B cell (primary cell): ENCODE measurements at regions not wholly inside any gene's neighbourhood (a gene's known extent, or its start where the extent isn't known, plus 50 kb on each side); places are given as distances from the start of the nearest gene placed in this dataset.

Experiments used
- ATAC-seq: fragments of 200-7000 bp; cut with Tn5 transposase; one replicate; pipeline ENCODE4 v1.10.0; 2021; ENCODE audit warnings: low read depth, mild to moderate bottlenecking, moderate number of reproducible peaks, moderate library complexity
- CTCF ChIA-PET: fragments of 350-600 bp; sonication (Branson Sonifier 250); formaldehyde crosslinking; loops from one replicate; lab custom pipeline; 2021; ENCODE audit warnings: antibody characterized with exemption, inconsistent platforms; lab: Charles Lee
- POLR2A ChIA-PET: fragments of 350-600 bp; sonication (Branson Sonifier 250); formaldehyde crosslinking; loops from one replicate; lab custom pipeline; 2021; ENCODE audit warnings: antibody characterized with exemption; lab: Charles Lee
- DNase-seq: peaks from one replicate; pipeline ENCODE4 v3.0.0; 2013
- H2AFZ ChIP-seq: 2 replicates; pipeline ENCODE4 v1.6.1; 2012; ENCODE audit warnings: mild to moderate bottlenecking, low read depth, low read length; ENCODE audit not compliant: insufficient read depth, poor library complexity, severe bottlenecking
- H3K27ac ChIP-seq, 2 donors: 1 replicate in 1 of 2; 2 replicates in 1 of 2; pipeline ENCODE4 v1.5.1; 2012 to 2013; ENCODE audit warnings: low read length in 2 of 2, mild to moderate bottlenecking in 2 of 2, moderate library complexity in 1 of 2
- H3K27me3 ChIP-seq, 4 experiments: fragments of 200-600 bp in 1 of 4; sonication (generic) in 1 of 4; replicated peaks in 1 of 4; 1 replicate in 2 of 4; 2 replicates in 2 of 4; pipeline versions ENCODE4 v1.6.1 to v1.7.0; 2013 to 2016; ENCODE audit warnings: low read length in 3 of 4, mild to moderate bottlenecking in 2 of 4, mixed read lengths in 1 of 4, moderate library complexity in 1 of 4; ENCODE audit not compliant: insufficient read depth in 4 of 4, control insufficient read depth in 3 of 4; ENCODE audit errors: control extremely low read depth in 1 of 4
- H3K36me3 ChIP-seq, 2 experiments: replicated peaks in 1 of 2; 1 replicate in 1 of 2; 2 replicates in 1 of 2; pipeline versions ENCODE4 v1.6.1 to v1.7.1; 2013; ENCODE audit warnings: low read length in 1 of 2; ENCODE audit not compliant: insufficient read depth in 2 of 2, control insufficient read depth in 1 of 2; ENCODE audit errors: control extremely low read depth in 1 of 2, extremely low read depth in 1 of 2
- H3K4me1 ChIP-seq, 2 donors: fragments of 200-600 bp in 1 of 2; sonication (generic) in 1 of 2; 1 replicate in 1 of 2; 2 replicates in 1 of 2; pipeline versions ENCODE4 v1.5.1 to v1.6.1; 2013 to 2017; ENCODE audit warnings: low read length in 2 of 2; ENCODE audit not compliant: control insufficient read depth in 2 of 2, insufficient read depth in 2 of 2
- H3K4me2 ChIP-seq: replicated peaks from 2 replicates; pipeline ENCODE3; 2012; ENCODE audit warnings: mild to moderate bottlenecking, low read depth, low read length; ENCODE audit not compliant: poor library complexity, severe bottlenecking
- H3K4me3 ChIP-seq, 5 experiments: fragments of 200-600 bp in 1 of 5; sonication (generic) in 1 of 5; 1 replicate in 3 of 5; 2 replicates in 2 of 5; pipeline versions ENCODE4 v1.5.1 to v1.7.0; 2011 to 2016; ENCODE audit warnings: low read length in 4 of 5, mild to moderate bottlenecking in 4 of 5, low read depth in 2 of 5, control low read depth in 1 of 5, moderate library complexity in 1 of 5; ENCODE audit not compliant: insufficient read depth in 1 of 5; ENCODE audit errors: control extremely low read depth in 1 of 5, extremely low read depth in 1 of 5
- H3K79me2 ChIP-seq: fragments of 200-600 bp; sonication (generic); one replicate; pipeline ENCODE4 v1.6.0; 2016; ENCODE audit warnings: low read length; ENCODE audit not compliant: control insufficient read depth, insufficient read depth
- H3K9ac ChIP-seq: fragments of 200-600 bp; sonication (generic); 2 replicates; pipeline ENCODE4 v1.6.1; 2017; ENCODE audit warnings: mild to moderate bottlenecking, low read length, moderate library complexity
- H3K9me3 ChIP-seq, 3 donors: one replicate each; pipeline versions ENCODE4 v1.6.1 to v1.7.1; 2013; ENCODE audit warnings: low read length in 2 of 3; ENCODE audit not compliant: control insufficient read depth in 2 of 3, insufficient read depth in 1 of 3; ENCODE audit errors: control extremely low read depth in 1 of 3
- H4K20me1 ChIP-seq: 2 replicates; pipeline ENCODE4 v1.6.0; 2012; ENCODE audit warnings: mild to moderate bottlenecking, low read length; ENCODE audit not compliant: insufficient read depth, control insufficient read depth, poor library complexity, severe bottlenecking
- H3K27ac Mint-ChIP-seq: one replicate; pipeline ENCODE4 v1.8.0; 2021; ENCODE audit warnings: mixed read lengths
- H3K27me3 Mint-ChIP-seq: one replicate; pipeline ENCODE4 v1.8.0; 2021; ENCODE audit warnings: mixed read lengths
- H3K4me1 Mint-ChIP-seq: one replicate; pipeline ENCODE4 v1.8.0; 2021; ENCODE audit warnings: mixed read lengths
- H3K4me3 Mint-ChIP-seq: one replicate; pipeline ENCODE4 v1.8.0; 2021; ENCODE audit warnings: mixed read lengths
- H3K9me3 Mint-ChIP-seq: one replicate; pipeline ENCODE4 v1.8.0; 2022; ENCODE audit warnings: mixed read lengths; ENCODE audit not compliant: insufficient read depth
- CTCF ChIP-seq: fragments of 200-600 bp; IDR thresholded peaks from one replicate; pipeline ENCODE4 v1.8.0; 2022; ENCODE audit warnings: antibody characterized with exemption, mild to moderate bottlenecking
- EZH2 ChIP-seq: IDR thresholded peaks from 2 replicates; pipeline ENCODE4 v1.6.1; 2012; ENCODE audit warnings: borderline replicate concordance, low read depth, mild to moderate bottlenecking, moderate library complexity, low read length; ENCODE audit not compliant: insufficient read depth, poor library complexity, severe bottlenecking
- WGBS: methylation state at CpG from one replicate; pipeline ENCODE4 v1.1.5; 2013; ENCODE audit warnings: missing lambda C conversion rate; ENCODE audit not compliant: insufficient coverage; 5-methylcytosine and 5-hydroxymethylcytosine counted together
- intact Hi-C: fragments of 100-400 bp; cut with micrococcal nuclease; formaldehyde crosslinking; loops from one replicate; pipeline ENCODE4 v1.10.0; 2022

- Histone ChIP-seq H3K27ac (no peak overlapping the region), H4K20me1 (no peaks in the 10 kb centered on the region), H3K36me3 (no peaks in the 10 kb centered on the region), H3K4me2 (peak overlapping the region; percentile 47), H3K27me3 (no peaks in the 10 kb centered on the region), H3K4me1 (peaks cover 9 to 11% of the 10 kb centered on the region in 2 donors), H2AFZ (no peak overlapping the region), H3K79me2 (no peaks in the 10 kb centered on the region), H3K9ac (no peak overlapping the region), H3K9me3 (peaks cover 0 to 3% (median 0%) of the 10 kb centered on the region in 3 donors), H3K4me3 (no peak overlapping the region)
- ATAC-seq (no peak), DNase-seq (no peak)
- intact Hi-C loops: loop anchor here (5.0 kb wide), 1 partner anchor 274 kb away; the partner anchor contains the start of gene TGFBR2
- WGBS: 84% methylated on average over 4 of the region's 6 CpGs
- Mint-ChIP-seq H3K9me3 (no peaks in the 10 kb centered on the region), H3K27me3 (no peaks in the 10 kb centered on the region), H3K27ac (peak overlapping the region; percentile 79), H3K4me1 (peaks cover 21% of the 10 kb centered on the region), H3K4me3 (peak overlapping the region; percentile 83)
- CTCF ChIA-PET: interaction anchor here (0.9 to 2.2 kb wide), 5 partner anchors 14 to 360 kb away, joined by 3 to 7 read pairs (median 3); partner anchors contain the start of gene TGFBR2
- POLR2A ChIA-PET: interaction anchor here (0.6 to 0.9 kb wide), 3 partner anchors 14 to 274 kb away, joined by 3 to 4 read pairs (median 3); no protein-coding TSS in a partner anchor
- TF ChIP-seq EZH2: no peak
- no peak for TF ChIP-seq CTCF
These were observed 273.3 kb upstream of the TGFBR2 start for GRCh38 chr3:30333143-30333542.

GRCh38 chr3:30333903-30334302 lies 272.5 kb upstream of the TGFBR2 start:
- Histone ChIP-seq H3K4me3 (no peak overlapping the region), H2AFZ (no peak overlapping the region), H3K27ac (no peak overlapping the region), H3K9ac (no peak overlapping the region), H3K36me3 (no peaks in the 10 kb centered on the region), H3K4me2 (no peak overlapping the region), H3K79me2 (no peaks in the 10 kb centered on the region), H4K20me1 (no peaks in the 10 kb centered on the region), H3K27me3 (no peaks in the 10 kb centered on the region), H3K9me3 (peaks cover 0 to 3% (median 0%) of the 10 kb centered on the region in 3 donors), H3K4me1 (peaks cover 9 to 11% of the 10 kb centered on the region in 2 donors)
- ATAC-seq (no peak), DNase-seq (no peak)
- no CpG with 5 or more reads among the region's 1 CpG for WGBS
- no peak overlapping the region for H3K4me3 Mint-ChIP-seq
- no peak for TF ChIP-seq CTCF
- TF ChIP-seq EZH2: no peak
- CTCF ChIA-PET: no interaction called here
- H3K27me3 Mint-ChIP-seq: no peaks in the 10 kb centered on the region
- POLR2A ChIA-PET: no interaction called here
- H3K9me3 Mint-ChIP-seq: no peaks in the 10 kb centered on the region
- peaks cover 21% of the 10 kb centered on the region for H3K4me1 Mint-ChIP-seq
- no peak overlapping the region for H3K27ac Mint-ChIP-seq
- intact Hi-C loops: loop anchor here (5.0 kb wide), 1 partner anchor 273 kb away; the partner anchor contains the start of gene TGFBR2
